ENCODE measurements at regions not wholly inside any gene's neighbourhood (a gene's known extent, or its start where the extent isn't known, plus 50 kb on each side); places are given as distances from the start of the nearest gene placed in this dataset.

DNA sequence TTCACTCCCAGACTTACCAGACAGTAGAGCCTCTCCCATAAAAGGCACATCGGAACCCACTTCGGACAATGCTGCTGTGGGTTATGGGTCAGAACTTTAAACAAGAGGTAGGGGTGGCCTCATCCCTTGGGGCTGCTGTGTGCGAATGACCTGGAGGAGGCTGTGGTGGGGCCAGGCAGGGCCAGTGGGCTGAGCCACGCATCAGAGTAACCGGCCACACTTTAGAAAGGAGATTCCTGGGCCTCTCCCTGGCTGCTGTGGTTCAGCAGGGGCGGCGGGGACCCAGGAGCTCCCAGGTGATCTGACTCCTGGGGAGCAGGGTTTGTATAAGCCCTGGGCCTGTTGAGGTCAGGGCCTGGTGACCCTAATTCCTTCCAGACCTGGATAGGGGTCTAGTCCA, 110.2 kb upstream of the C1orf174 start:
- H3K4me1 ChIP-seq (replicated peaks in 1 of 2) = peaks cover 0 to 6% of the 10 kb centered on the region in 2 donors
- no peak overlapping the region for H3K4me3 ChIP-seq
- ATAC-seq (replicated peaks in 6 of 8) = no peak
- H3K27ac ChIP-seq = no peak overlapping the region
- in situ Hi-C loops (cut with MboI; ENCODE audit: low pct_unique_long_range_greater_than_20kb in 2 of 9, low sequenced_read_pairs in 9 of 9, unreplicated experiment in 9 of 9) = no loop called here
- 20 to 100% (median 55%) methylated on average over 1 to 7 of the region's 7 CpGs; no CpG with 5 or more reads in 1 of the 10 experiments for WGBS, 10 experiments

DNA sequence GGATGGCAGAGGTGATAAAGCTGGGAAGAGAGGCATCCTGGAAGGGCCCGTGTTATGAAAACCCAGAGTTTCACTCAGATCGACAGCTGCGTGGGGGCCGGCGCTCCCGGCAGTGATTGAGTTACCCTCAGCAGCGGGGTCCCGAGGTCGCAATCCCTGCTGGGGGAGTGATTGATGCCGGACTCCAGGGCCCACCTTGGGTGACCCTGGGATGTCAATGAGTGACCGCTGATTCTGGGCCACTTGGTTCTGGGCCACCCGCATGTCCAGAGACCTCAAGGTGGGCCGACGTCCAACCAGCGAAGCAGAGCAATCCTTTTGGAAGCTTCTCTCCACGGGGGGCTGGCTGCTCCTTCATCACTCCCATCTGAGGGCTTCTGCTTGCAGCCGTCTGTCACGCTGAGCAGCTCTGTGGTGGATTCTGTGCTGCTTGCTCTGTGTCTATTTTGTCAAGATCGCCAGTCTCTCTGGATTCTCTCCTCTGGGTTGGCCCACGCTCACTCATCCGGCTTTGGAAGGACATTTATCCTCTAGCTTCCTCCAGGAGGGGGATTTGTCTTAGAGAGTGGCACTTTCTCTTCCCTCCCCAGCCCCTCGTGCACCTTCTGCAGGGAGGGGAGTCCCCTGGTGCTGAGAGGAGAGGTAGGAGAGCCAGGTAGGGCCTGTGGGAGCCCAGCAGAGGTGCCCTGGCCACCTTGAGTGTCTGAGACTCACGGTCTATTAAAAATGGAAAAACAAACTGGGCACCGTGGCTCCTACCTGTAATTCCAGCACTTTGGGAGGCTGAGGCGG, 110.9 kb upstream of the C1orf174 start:
- in situ Hi-C loops (cut with MboI; ENCODE audit: low pct_unique_long_range_greater_than_20kb in 2 of 9, low sequenced_read_pairs in 9 of 9, unreplicated experiment in 9 of 9) = no loop called here

DNA sequence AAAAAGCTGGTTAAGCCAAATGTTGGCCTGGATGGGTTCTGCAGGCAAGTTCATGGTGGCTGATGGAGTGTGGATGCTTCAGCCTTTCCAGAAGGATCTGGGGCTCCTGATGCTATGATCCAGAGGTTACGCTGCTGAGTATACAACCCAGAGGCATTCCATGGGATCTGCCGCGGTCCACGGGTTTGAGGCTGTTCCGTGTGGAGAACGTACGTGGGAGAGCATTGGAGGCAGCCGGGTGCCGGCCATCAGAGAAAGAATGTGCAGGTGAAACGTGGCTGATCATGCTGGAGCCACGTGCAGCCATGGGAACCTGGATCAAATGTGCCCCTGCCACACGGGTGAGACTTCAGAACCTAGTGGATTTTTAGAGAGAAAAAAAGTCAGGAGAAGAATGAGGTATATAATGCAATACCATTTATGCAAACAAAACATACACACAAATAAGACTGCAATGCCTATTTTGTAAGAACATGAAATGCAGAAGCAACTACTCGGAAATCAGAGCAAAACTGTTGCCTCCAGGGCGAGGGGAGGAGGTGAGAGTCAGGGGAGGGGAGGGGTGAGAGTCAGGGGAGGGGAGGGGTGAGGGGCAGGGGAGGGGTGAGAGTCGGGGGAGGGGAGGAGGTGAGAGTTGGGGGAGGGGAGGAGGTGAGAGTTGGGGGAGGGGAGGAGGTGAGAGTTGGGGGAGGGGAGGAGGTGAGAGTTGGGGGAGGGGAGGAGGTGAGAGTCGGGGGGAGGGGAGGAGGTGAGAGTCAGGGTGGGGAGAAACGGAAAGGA, 116.5 kb upstream of the C1orf174 start:
- in situ Hi-C loops (cut with MboI; ENCODE audit: low pct_unique_long_range_greater_than_20kb in 2 of 9, low sequenced_read_pairs in 9 of 9, unreplicated experiment in 9 of 9) = no loop called here
- ATAC-seq (replicated peaks in 6 of 8) = no peak
- peaks cover 0 to 3% of the 10 kb centered on the region in 2 donors for H3K4me1 ChIP-seq (replicated peaks in 1 of 2)
- no peak overlapping the region for H3K27ac ChIP-seq
- 0 to 92% (median 78%) methylated on average over 2 to 10 of the region's 17 CpGs; no CpG with 5 or more reads in 1 of the 10 experiments for WGBS, 10 experiments
- no peak overlapping the region for H3K4me3 ChIP-seq

More for the DNA sequence above, 110.9 kb upstream of the C1orf174 start:
- peaks cover 0 to 6% of the 10 kb centered on the region in 2 donors for H3K4me1 ChIP-seq (replicated peaks in 1 of 2)
- 0 to 78% (median 67%) methylated on average over 1 to 15 of the region's 25 CpGs; no CpG with 5 or more reads in 1 of the 10 experiments for WGBS, 10 experiments
- H3K4me3 ChIP-seq = no peak overlapping the region
- ATAC-seq (replicated peaks in 6 of 8) = peak in 2 of 8 experiments; percentile 8 to 30
- no peak overlapping the region for H3K27ac ChIP-seq

DNA sequence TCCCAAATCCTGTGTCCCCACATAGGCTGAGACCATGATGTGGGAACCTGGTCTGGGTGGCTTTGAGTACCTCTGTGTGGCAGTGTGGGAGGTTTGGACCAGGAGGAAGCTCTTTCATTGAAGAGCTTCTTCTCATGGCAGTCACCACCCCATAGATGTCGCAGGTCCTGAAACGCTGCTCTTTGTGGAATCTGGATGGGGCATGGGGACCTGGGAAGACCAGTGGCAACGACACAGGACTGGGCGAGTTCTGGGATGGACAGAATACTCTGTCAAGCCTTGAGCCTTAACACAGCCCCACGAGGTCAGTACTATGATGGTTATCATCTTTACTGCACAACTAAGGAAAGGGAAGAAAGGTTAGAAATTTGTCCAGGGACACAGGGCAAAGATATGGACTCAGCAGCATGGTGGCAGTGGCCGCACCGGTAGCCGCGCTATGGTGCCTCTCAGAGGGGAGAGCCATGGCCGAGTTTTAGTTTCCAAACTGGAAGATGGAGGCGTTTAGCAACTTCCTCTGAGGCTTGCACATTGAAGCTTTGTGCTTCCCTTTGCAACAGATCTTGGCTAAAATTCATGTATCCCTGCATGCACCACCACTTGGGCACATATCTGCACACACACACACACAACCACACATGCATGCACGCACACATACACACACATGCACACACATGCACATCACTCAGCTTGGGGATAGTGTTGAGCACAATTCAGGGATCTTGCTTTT, 117.7 kb upstream of the C1orf174 start:
- H3K4me1 ChIP-seq (replicated peaks in 1 of 2) = peaks cover 0 to 3% of the 10 kb centered on the region in 2 donors
- ATAC-seq (replicated peaks in 6 of 8) = no peak
- no peak overlapping the region for H3K4me3 ChIP-seq
- H3K27ac ChIP-seq = no peak overlapping the region
- in situ Hi-C loops (cut with MboI; ENCODE audit: low pct_unique_long_range_greater_than_20kb in 2 of 9, low sequenced_read_pairs in 9 of 9, unreplicated experiment in 9 of 9) = no loop called here
- WGBS, 10 experiments = 17 to 89% (median 69%) methylated on average over 2 to 12 of the region's 12 CpGs; no CpG with 5 or more reads in 3 of the 10 experiments

DNA sequence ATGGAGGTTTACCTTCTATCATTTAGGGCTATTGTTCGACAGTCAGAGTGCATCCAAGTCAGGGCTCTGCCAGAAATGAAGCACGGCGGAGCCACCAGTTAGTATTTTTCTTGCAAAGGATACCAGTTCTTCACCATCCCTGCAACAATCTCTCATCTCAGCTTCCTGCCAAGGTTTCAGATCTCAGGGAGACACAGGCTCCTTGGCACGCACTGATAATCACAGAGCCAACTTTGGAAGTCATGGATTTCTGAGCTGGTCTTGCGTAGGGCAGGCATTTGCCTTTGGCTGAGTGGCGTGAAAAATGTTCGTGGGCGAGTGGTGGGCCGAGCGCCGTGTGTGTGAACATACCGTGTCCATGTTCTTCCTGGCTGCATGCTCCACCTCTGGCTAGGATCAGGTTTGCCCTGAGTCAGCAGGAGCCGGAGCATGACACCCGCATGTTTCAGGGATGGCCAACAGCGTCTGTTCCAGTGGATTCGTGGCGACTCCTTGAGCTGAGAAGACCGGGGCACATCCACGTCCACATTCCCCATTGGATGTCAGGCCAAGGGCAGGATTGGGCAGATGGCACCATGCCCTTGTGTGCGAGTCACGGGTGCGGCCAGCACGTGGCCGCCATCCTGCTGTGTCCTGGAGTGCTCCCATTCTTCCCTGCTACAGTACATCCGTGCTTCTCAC, 118.5 kb upstream of the C1orf174 start:
- no peak for ATAC-seq (replicated peaks in 6 of 8)
- WGBS, 10 experiments = 35 to 100% (median 77%) methylated on average over 2 to 22 of the region's 25 CpGs; no CpG with 5 or more reads in 2 of the 10 experiments
- Histone ChIP-seq H3K4me3 (no peak overlapping the region), H3K4me1 (replicated peaks in 1 of 2) (peaks cover under 1 to 3% of the 10 kb centered on the region in 2 donors), H3K27ac (no peak overlapping the region)
- in situ Hi-C loops (cut with MboI; ENCODE audit: low pct_unique_long_range_greater_than_20kb in 2 of 9, low sequenced_read_pairs in 9 of 9, unreplicated experiment in 9 of 9) = no loop called here

DNA sequence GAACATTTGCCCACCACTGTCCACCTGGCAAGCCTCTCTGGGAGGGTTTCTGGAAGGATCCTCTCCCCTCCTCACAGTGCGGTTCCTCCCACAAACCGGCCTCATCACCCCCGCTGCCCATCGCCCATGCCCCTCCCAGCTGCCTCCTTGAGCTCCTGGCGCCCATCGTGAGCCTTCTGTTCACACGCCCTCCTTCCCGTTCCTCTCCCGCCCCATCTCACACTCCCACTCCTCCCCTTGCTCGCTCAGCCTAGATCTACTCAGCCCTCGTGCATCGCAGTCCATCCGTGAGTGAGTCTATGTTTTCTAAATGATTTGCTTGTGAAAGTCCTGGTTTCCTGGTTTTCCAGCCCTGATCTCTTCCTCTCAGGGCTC, 119.1 kb upstream of the C1orf174 start:
- 20 to 87% (median 76%) methylated on average over 2 to 7 of the region's 13 CpGs; no CpG with 5 or more reads in 6 of the 10 experiments for WGBS, 10 experiments
- ATAC-seq (replicated peaks in 6 of 8) = no peak
- in situ Hi-C loops (cut with MboI; ENCODE audit: low pct_unique_long_range_greater_than_20kb in 2 of 9, low sequenced_read_pairs in 9 of 9, unreplicated experiment in 9 of 9) = no loop called here
- H3K4me1 ChIP-seq (replicated peaks in 1 of 2) = peaks cover 3% of the 10 kb centered on the region in 2 donors
- no peak overlapping the region for H3K4me3 ChIP-seq
- H3K27ac ChIP-seq = no peak overlapping the region

DNA sequence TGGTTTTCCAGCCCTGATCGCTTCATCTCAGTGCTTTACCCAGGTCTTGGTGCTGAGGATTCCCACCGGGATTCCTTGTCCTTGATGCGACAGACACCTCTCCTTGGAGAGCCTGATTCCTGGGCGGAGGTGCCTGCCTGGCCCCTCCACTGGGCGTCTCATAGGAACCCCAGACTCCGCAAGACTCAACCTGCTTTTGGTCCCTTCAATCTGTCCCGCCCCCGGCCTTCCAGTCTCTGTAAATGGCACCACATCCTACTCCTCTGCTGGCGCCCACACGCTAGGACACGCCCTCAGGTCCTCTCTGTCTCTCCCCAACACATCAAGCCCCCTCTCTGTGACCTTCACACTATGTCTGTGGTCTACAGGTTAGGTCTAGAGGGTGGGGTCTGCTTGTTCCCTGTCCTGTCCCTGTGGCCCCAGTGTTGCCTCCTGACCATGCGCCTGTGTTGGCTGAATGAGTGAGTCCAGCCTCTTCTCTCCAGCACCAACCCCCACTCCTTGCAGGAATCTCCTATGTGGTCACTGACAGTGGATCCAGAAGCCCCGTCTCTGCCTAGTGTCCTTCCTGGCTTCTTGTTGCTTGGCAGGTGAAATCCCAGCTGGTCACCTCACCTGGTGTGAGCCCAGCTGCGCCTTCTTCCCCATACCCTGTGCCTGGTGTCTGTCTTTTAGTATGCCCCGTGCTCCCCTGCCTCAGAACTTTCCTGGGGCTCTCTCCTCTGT, 119.7 kb upstream of the C1orf174 start:
- in situ Hi-C loops (cut with MboI; ENCODE audit: low pct_unique_long_range_greater_than_20kb in 2 of 9, low sequenced_read_pairs in 9 of 9, unreplicated experiment in 9 of 9) = no loop called here
- no peak for ATAC-seq (replicated peaks in 6 of 8)
- Histone ChIP-seq H3K4me1 (replicated peaks in 1 of 2) (peaks cover 3% of the 10 kb centered on the region in 2 donors), H3K4me3 (no peak overlapping the region), H3K27ac (peak overlapping the region in 1 of 2 donors; percentile 13)
- 8 to 92% (median 53%) methylated on average over 2 to 6 of the region's 15 CpGs; no CpG with 5 or more reads in 3 of the 10 experiments for WGBS, 10 experiments

DNA sequence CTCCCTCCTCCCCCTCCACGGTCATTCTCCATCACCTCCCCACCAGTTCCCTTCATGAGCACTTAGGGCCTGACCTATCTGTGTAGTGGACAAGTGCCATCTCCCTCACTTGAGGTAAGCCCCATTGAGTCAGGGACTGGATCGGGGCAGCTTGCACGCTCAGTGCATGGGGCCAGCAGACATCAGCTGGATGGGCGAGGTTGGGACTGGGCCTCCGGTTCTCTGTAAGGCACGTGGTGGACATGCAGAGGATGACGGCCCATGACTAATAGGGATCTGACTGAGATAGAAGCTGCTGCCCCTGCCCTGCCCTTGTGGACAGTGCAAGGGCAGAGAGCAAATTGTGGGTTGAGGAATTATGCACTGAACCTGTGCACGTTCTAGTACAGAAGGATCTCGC, 120.4 kb upstream of the C1orf174 start:
- peaks cover 3% of the 10 kb centered on the region in 2 donors for H3K4me1 ChIP-seq (replicated peaks in 1 of 2)
- in situ Hi-C loops (cut with MboI; ENCODE audit: low pct_unique_long_range_greater_than_20kb in 2 of 9, low sequenced_read_pairs in 9 of 9, unreplicated experiment in 9 of 9) = no loop called here
- peak overlapping the region in 1 of 2 donors; percentile 13 for H3K27ac ChIP-seq
- WGBS, 10 experiments = 0 to 82% (median 64%) methylated on average over 1 to 8 of the region's 9 CpGs; no CpG with 5 or more reads in 6 of the 10 experiments
- no peak overlapping the region for H3K4me3 ChIP-seq
- ATAC-seq (replicated peaks in 6 of 8) = peak in 4 of 8 experiments; percentile 63 to 86 (median 73)

DNA sequence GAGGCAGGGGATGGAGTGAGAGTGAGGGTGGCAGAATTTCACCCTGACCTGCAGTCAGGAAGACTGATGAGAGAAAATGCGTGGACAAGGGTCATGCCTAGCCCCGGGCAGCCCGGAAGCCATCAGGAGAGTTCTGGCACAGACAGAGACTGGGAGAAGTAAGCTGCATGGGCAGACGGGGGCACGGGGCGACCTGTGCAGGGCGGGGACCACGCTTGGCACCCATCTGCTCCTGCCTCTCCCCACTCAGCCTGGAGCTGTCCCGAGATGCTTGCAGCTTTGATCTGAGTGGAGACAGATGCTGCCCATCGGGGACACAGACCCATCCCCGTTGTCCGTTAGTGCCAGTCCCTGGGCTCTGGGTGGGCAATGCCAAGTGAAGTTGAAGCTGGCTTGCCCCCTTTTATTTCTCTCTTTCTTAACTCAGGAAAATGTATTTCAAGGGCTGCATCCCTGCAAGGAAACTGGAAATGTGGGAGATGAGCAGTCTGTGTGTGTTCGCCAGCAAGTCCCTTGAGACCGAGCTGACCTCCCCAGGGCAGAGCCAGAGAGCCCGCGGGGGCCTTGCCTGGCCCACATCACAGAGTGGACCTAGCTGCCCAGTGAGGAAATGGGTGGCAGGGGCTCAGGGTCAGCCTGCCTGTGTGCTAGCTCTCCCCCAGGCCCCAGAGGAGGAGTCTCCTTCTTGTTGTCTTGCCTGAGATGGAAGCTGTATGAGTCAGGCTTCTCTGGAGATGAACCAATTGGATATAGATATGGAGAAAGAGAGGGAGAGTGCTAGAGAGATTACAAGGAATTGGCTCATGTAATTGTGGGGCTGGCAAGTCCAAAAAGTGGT, 121.3 kb upstream of the C1orf174 start:
- in situ Hi-C loops (cut with MboI; ENCODE audit: low pct_unique_long_range_greater_than_20kb in 2 of 9, low sequenced_read_pairs in 9 of 9, unreplicated experiment in 9 of 9) = no loop called here
- H3K4me3 ChIP-seq = no peak overlapping the region
- 35 to 100% (median 78%) methylated on average over 2 to 7 of the region's 16 CpGs; no CpG with 5 or more reads in 5 of the 10 experiments for WGBS, 10 experiments
- ATAC-seq (replicated peaks in 6 of 8) = peak in 4 of 8 experiments; percentile 27 to 55 (median 45)
- no peak overlapping the region for H3K27ac ChIP-seq
- H3K4me1 ChIP-seq (replicated peaks in 1 of 2) = peaks cover 3% of the 10 kb centered on the region in 2 donors

DNA sequence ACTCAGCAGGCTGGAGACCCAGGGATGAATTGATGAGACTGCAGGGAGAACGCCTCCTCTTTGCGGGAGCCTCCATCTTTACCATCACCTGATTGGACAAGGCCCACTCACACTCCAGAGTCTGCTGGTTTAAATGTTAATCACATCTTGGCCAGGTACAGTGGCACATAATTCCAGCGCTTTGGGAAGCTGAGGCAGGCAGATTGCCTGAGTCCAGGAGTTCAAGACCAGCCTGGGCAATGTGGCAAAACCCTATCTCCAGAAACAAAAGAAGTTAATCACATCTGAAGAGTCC, 121.8 kb upstream of the C1orf174 start:
- no peak overlapping the region for H3K27ac ChIP-seq
- H3K4me3 ChIP-seq = no peak overlapping the region
- peaks cover 3% of the 10 kb centered on the region in 2 donors for H3K4me1 ChIP-seq (replicated peaks in 1 of 2)
- WGBS, 10 experiments = 74 to 92% (median 80%) methylated on average over 1 to 3 of the region's 3 CpGs; no CpG with 5 or more reads in 4 of the 10 experiments
- in situ Hi-C loops (cut with MboI; ENCODE audit: low pct_unique_long_range_greater_than_20kb in 2 of 9, low sequenced_read_pairs in 9 of 9, unreplicated experiment in 9 of 9) = no loop called here
- no peak for ATAC-seq (replicated peaks in 6 of 8)

DNA sequence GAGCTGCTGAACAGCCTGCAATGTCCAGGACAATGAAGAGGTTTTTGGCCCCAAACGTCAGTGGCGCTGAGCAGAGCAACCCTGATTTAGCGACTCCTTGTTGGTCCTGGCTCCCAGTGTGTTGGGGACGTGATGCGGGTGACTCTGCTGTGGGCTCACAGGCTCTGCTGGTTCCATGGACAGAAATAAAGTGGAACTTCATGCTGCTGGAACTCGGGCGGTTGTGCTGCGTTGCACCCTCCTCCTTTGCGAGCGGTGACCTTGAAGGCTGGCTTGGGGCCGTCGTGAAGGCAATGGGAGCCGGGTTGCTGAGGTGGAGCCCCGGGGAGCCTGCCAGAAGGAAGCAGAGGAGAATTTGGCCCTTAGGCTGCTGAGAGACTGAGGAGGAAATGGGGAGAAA, 122.6 kb upstream of the C1orf174 start:
- in situ Hi-C loops (cut with MboI; ENCODE audit: low pct_unique_long_range_greater_than_20kb in 2 of 9, low sequenced_read_pairs in 9 of 9, unreplicated experiment in 9 of 9) = no loop called here
- WGBS, 10 experiments = 32 to 82% (median 76%) methylated on average over 4 to 12 of the region's 14 CpGs; no CpG with 5 or more reads in 3 of the 10 experiments
- Histone ChIP-seq H3K4me1 (replicated peaks in 1 of 2) (peaks cover 3 to 7% of the 10 kb centered on the region in 2 donors), H3K27ac (no peak overlapping the region), H3K4me3 (no peak overlapping the region)
- ATAC-seq (replicated peaks in 6 of 8) = no peak

All from motor neuron (in vitro differentiated cells).